CD4-positive, alpha-beta T cell (primary cell): ENCODE measurements at regions not wholly inside any gene's neighbourhood (a gene's known extent, or its start where the extent isn't known, plus 50 kb on each side); places are given as distances from the start of the nearest gene placed in this dataset.

Source experiments
- ATAC-seq: fragments of 200-7000 bp; cut with Tn5 transposase; one replicate; pipeline ENCODE4 v1.10.0; 2022; ENCODE audit warnings: mild to moderate bottlenecking; ENCODE audit not compliant: poor library complexity
- CTCF ChIA-PET: fragments of 350-600 bp; sonication (Branson Sonifier 250); formaldehyde crosslinking; loops from one replicate; lab custom pipeline; 2021; ENCODE audit warnings: antibody characterized with exemption, inconsistent platforms; lab: Charles Lee
- POLR2A ChIA-PET: fragments of 350-600 bp; sonication (Branson Sonifier 250); formaldehyde crosslinking; loops from one replicate; lab custom pipeline; 2021; ENCODE audit warnings: antibody characterized with exemption, inconsistent platforms; lab: Charles Lee
- DNase-seq, 14 experiments: peaks; one replicate each; pipeline ENCODE4 v3.0.0-alpha.2; 2013 to 2020; ENCODE audit warnings: mixed read lengths in 2 of 14
- H3K27ac ChIP-seq, 2 donors: one replicate each; pipeline versions ENCODE4 v1.5.1 to v1.7.0; 2013; ENCODE audit warnings: low read length in 2 of 2, low read depth in 1 of 2, mild to moderate bottlenecking in 1 of 2
- H3K27me3 ChIP-seq, 2 experiments: 1 replicate in 1 of 2; 2 replicates in 1 of 2; pipeline versions ENCODE4 v1.6.1 to v1.7.0; 2013; ENCODE audit warnings: low read length in 2 of 2, control low read depth in 1 of 2, mild to moderate bottlenecking in 1 of 2, moderate library complexity in 1 of 2; ENCODE audit not compliant: insufficient read depth in 2 of 2, control insufficient read depth in 1 of 2
- H3K36me3 ChIP-seq: one replicate; pipeline ENCODE4 v1.6.1; 2013; ENCODE audit warnings: low read length, control low read depth; ENCODE audit not compliant: insufficient read depth
- H3K4me1 ChIP-seq: one replicate; pipeline ENCODE4 v1.6.1; 2013; ENCODE audit warnings: low read length, control low read depth; ENCODE audit not compliant: insufficient read depth
- H3K4me3 ChIP-seq: one replicate; pipeline ENCODE4 v1.5.1; 2013; ENCODE audit warnings: mild to moderate bottlenecking, low read length, moderate library complexity
- H3K9me3 ChIP-seq, 2 experiments: 1 replicate in 1 of 2; 2 replicates in 1 of 2; pipeline versions ENCODE4 v1.6.1 to v1.7.0; 2013; ENCODE audit warnings: low read length in 2 of 2, mild to moderate bottlenecking in 2 of 2, control low read depth in 1 of 2, moderate library complexity in 1 of 2; ENCODE audit not compliant: control insufficient read depth in 1 of 2, insufficient read depth in 1 of 2
- H3K27ac Mint-ChIP-seq: one replicate; pipeline ENCODE4 v1.8.0; 2020; ENCODE audit warnings: mixed read lengths
- H3K27me3 Mint-ChIP-seq: one replicate; pipeline ENCODE4 v1.8.0; 2021; ENCODE audit warnings: mixed read lengths
- H3K36me3 Mint-ChIP-seq: one replicate; pipeline ENCODE4 v1.8.0; 2021; ENCODE audit warnings: low read depth, mixed read lengths
- H3K4me1 Mint-ChIP-seq: one replicate; pipeline ENCODE4 v1.8.0; 2021; ENCODE audit warnings: low read depth, mixed read lengths
- H3K4me3 Mint-ChIP-seq: one replicate; pipeline ENCODE4 v1.8.0; 2020; ENCODE audit warnings: mild to moderate bottlenecking, mixed read lengths
- H3K9me3 Mint-ChIP-seq: one replicate; pipeline ENCODE4 v1.8.0; 2020; ENCODE audit warnings: mixed read lengths
- CTCF ChIP-seq: fragments of 200-600 bp; IDR thresholded peaks from one replicate; pipeline ENCODE4 v1.8.0; 2022; ENCODE audit warnings: antibody characterized with exemption, mild to moderate bottlenecking
- intact Hi-C, 2 experiments: fragments of 100-400 bp; cut with DNase I in 1 of 2; cut with micrococcal nuclease in 1 of 2; formaldehyde crosslinking; loops; one replicate each; pipeline versions ENCODE4 v1.15.1 to v1.9.0; 2023 to 2025; cut with DNase I, micrococcal nuclease

GRCh38 chr6:168165373-168165772, 86.4 kb upstream of the FRMD1 start:
- TF ChIP-seq CTCF, result no peak
- ChIA-PET CTCF (no interaction called here), POLR2A (no interaction called here)
- H3K4me3 ChIP-seq, result no peak overlapping the region
- H3K4me3 Mint-ChIP-seq, result no peak overlapping the region
- H3K27ac Mint-ChIP-seq, result no peak overlapping the region
- no peak overlapping the region for H3K27ac ChIP-seq
- H3K9me3 Mint-ChIP-seq, result no peaks in the 10 kb centered on the region
- no peak for DNase-seq
- peaks cover 5% of the 10 kb centered on the region for H3K4me1 ChIP-seq
- peaks cover 24% of the 10 kb centered on the region for H3K27me3 Mint-ChIP-seq
- intact Hi-C loops, result no loop called here
- H3K9me3 ChIP-seq, result peaks cover 0 to 15% of the 10 kb centered on the region in 2 experiments
- H3K36me3 Mint-ChIP-seq, result no peaks in the 10 kb centered on the region
- ATAC-seq, result no peak
- H3K27me3 ChIP-seq, result no peaks in the 10 kb centered on the region
- no peaks in the 10 kb centered on the region for H3K36me3 ChIP-seq
- no peaks in the 10 kb centered on the region for H3K4me1 Mint-ChIP-seq

- intact Hi-C loops, result no loop called here
- CTCF ChIA-PET, result no interaction called here
- H3K36me3 Mint-ChIP-seq, result no peaks in the 10 kb centered on the region
- no peak overlapping the region for H3K4me3 Mint-ChIP-seq
- Histone ChIP-seq H3K4me1 (peaks cover 5% of the 10 kb centered on the region), H3K27ac (no peak overlapping the region), H3K36me3 (no peaks in the 10 kb centered on the region), H3K9me3 (peaks cover 0 to 15% of the 10 kb centered on the region in 2 experiments), H3K27me3 (no peaks in the 10 kb centered on the region), H3K4me3 (no peak overlapping the region)
- TF ChIP-seq CTCF, result no peak
- no peak overlapping the region for H3K27ac Mint-ChIP-seq
- peaks cover 27% of the 10 kb centered on the region for H3K27me3 Mint-ChIP-seq
- no peaks in the 10 kb centered on the region for H3K4me1 Mint-ChIP-seq
- DNase-seq (no peak), ATAC-seq (no peak)
- no peaks in the 10 kb centered on the region for H3K9me3 Mint-ChIP-seq
- POLR2A ChIA-PET, result no interaction called here
These were observed 85.5 kb upstream of the FRMD1 start for GRCh38 chr6:168164462-168165061.

- no peak for TF ChIP-seq CTCF
- no peaks in the 10 kb centered on the region for H3K36me3 ChIP-seq
- no peak overlapping the region for H3K27ac Mint-ChIP-seq
- H3K27me3 Mint-ChIP-seq, result peaks cover 33% of the 10 kb centered on the region
- H3K4me3 ChIP-seq, result no peak overlapping the region
- H3K9me3 Mint-ChIP-seq, result no peaks in the 10 kb centered on the region
- DNase-seq (no peak), ATAC-seq (no peak)
- H3K27ac ChIP-seq, result no peak overlapping the region
- H3K4me1 ChIP-seq, result peaks cover 3% of the 10 kb centered on the region
- peaks cover 0 to 18% of the 10 kb centered on the region in 2 experiments for H3K9me3 ChIP-seq
- CTCF ChIA-PET, result no interaction called here
- POLR2A ChIA-PET, result no interaction called here
- intact Hi-C loops, result no loop called here
- H3K4me1 Mint-ChIP-seq, result no peaks in the 10 kb centered on the region
- H3K36me3 Mint-ChIP-seq, result no peaks in the 10 kb centered on the region
- no peaks in the 10 kb centered on the region for H3K27me3 ChIP-seq
- no peak overlapping the region for H3K4me3 Mint-ChIP-seq
These were observed 84.2 kb upstream of the FRMD1 start for GRCh38 chr6:168163096-168163731.
